ENCODE measurements at regions not wholly inside any gene's neighbourhood (a gene's known extent, or its start where the extent isn't known, plus 50 kb on each side); places are given as distances from the start of the nearest gene placed in this dataset.

DNA sequence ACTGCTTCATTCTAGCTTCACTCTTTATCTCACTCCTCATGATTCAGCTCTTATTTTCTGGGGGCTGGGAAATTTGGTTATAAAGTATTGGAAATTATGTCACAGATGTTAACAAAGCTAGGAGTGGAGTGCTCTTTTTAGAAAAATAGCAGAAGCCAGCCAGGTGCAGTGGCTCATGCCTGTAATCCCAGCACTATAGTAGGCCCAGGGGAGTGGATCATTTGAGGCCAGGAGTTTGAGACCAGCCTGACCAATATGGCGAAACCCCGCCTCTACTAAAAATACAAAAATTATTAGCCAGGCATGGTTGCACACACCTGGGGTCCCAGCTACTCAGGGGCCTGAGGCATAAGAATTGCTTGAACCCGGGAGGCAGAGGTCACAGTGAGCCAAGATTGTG, 97.2 kb upstream of the GUCY1A1 start:
- no peak for TF ChIP-seq POLR2A (IDR thresholded peaks at IDR 0.05)
- TF ChIP-seq CTCF (IDR thresholded peaks at IDR 0.05 in 4 of 5, conservative IDR thresholded peaks at IDR 0.05 in 1 of 5) = no peak
- Histone ChIP-seq H3K9me3 (no peaks in the 10 kb centered on the region), H3K4me1 (no peaks in the 10 kb centered on the region), H3K4me3 (no peak overlapping the region), H3K36me3 (no peaks in the 10 kb centered on the region), H3K27ac (no peak overlapping the region), H3K27me3 (no peaks in the 10 kb centered on the region)
- DNase-seq (no peak), ATAC-seq (no peak)
- intact Hi-C loops (cut with DNase I; ENCODE audit: low total_unique reads) = no loop called here
- in situ Hi-C loops (cut with MboI; ENCODE audit: low sequenced_read_pairs in 4 of 4) = no loop called here

GRCh38 chr4:155568641-155569220, 97.9 kb upstream of the GUCY1A1 start:
- TF ChIP-seq POLR2A (IDR thresholded peaks at IDR 0.05) (no peak), CTCF (IDR thresholded peaks at IDR 0.05 in 4 of 5, conservative IDR thresholded peaks at IDR 0.05 in 1 of 5) (no peak)
- in situ Hi-C loops (cut with MboI; ENCODE audit: low sequenced_read_pairs in 4 of 4) (no loop called here), intact Hi-C loops (cut with DNase I; ENCODE audit: low total_unique reads) (no loop called here)
- Histone ChIP-seq H3K9me3 (no peaks in the 10 kb centered on the region), H3K27me3 (no peaks in the 10 kb centered on the region), H3K4me3 (no peak overlapping the region), H3K27ac (no peak overlapping the region), H3K36me3 (no peaks in the 10 kb centered on the region), H3K4me1 (no peaks in the 10 kb centered on the region)
- no peak for ATAC-seq
- DNase-seq = no peak

DNA sequence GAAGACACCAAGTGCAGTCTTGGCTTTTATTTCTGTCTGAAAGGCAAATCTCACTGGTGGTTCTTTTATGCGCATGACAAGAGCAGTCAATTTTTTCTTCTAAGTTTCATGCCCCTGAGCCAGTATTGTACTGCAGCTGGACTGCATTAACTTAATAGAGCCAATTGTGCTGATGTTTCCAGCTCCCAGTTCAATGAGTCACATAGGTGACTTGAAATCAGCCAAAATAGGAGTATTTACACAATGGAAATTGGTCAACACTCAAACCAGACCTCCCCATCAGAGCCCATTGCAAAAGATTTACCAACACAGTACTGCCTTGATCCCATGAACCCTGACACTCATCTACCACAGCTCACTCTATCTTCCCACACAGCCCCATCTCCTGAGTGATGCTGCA, 100.3 kb upstream of the GUCY1A1 start:
- intact Hi-C loops (cut with DNase I; ENCODE audit: low total_unique reads) = no loop called here
- in situ Hi-C loops (cut with MboI; ENCODE audit: low sequenced_read_pairs in 4 of 4) = no loop called here
- TF ChIP-seq CTCF (IDR thresholded peaks at IDR 0.05 in 4 of 5, conservative IDR thresholded peaks at IDR 0.05 in 1 of 5) = no peak
- no peak for TF ChIP-seq POLR2A (IDR thresholded peaks at IDR 0.05)
- Histone ChIP-seq H3K9me3 (no peaks in the 10 kb centered on the region), H3K27me3 (no peaks in the 10 kb centered on the region), H3K4me1 (no peaks in the 10 kb centered on the region), H3K36me3 (no peaks in the 10 kb centered on the region), H3K4me3 (no peak overlapping the region), H3K27ac (no peak overlapping the region)
- ATAC-seq (no peak), DNase-seq (no peak)

GRCh38 chr4:155565776-155566175, 100.9 kb upstream of the GUCY1A1 start:
- ATAC-seq (no peak), DNase-seq (no peak)
- intact Hi-C loops (cut with DNase I; ENCODE audit: low total_unique reads) (no loop called here), in situ Hi-C loops (cut with MboI; ENCODE audit: low sequenced_read_pairs in 4 of 4) (no loop called here)
- TF ChIP-seq POLR2A (IDR thresholded peaks at IDR 0.05) (no peak), CTCF (IDR thresholded peaks at IDR 0.05 in 4 of 5, conservative IDR thresholded peaks at IDR 0.05 in 1 of 5) (no peak)
- H3K4me3 ChIP-seq = no peak overlapping the region
- no peaks in the 10 kb centered on the region for H3K36me3 ChIP-seq
- no peaks in the 10 kb centered on the region for H3K9me3 ChIP-seq
- no peaks in the 10 kb centered on the region for H3K27me3 ChIP-seq
- no peak overlapping the region for H3K27ac ChIP-seq
- no peaks in the 10 kb centered on the region for H3K4me1 ChIP-seq

DNA sequence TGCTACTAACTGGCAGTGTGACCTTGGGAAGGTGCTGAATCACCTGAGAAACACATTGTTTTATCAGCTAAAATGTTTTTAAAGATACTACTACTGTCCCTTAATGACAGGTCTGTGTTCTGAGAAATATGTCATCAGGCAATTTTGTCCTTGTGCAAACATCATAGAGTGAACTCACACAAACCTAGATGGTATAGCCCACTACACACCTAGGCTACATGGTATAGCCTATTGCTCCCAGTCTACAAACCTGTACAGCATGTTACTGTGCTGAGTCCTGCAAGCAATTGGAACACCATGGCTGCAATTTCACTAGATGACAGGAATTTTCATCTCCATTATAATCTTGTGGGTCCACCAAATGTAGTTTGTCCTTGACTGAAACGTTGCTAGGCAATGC, 101.3 kb upstream of the GUCY1A1 start:
- H3K4me3 ChIP-seq = no peak overlapping the region
- in situ Hi-C loops (cut with MboI; ENCODE audit: low sequenced_read_pairs in 4 of 4) (no loop called here), intact Hi-C loops (cut with DNase I; ENCODE audit: low total_unique reads) (no loop called here)
- H3K27ac ChIP-seq = no peak overlapping the region
- TF ChIP-seq POLR2A (IDR thresholded peaks at IDR 0.05) (no peak), CTCF (IDR thresholded peaks at IDR 0.05 in 4 of 5, conservative IDR thresholded peaks at IDR 0.05 in 1 of 5) (no peak)
- H3K36me3 ChIP-seq = no peaks in the 10 kb centered on the region
- DNase-seq (no peak), ATAC-seq (no peak)
- H3K27me3 ChIP-seq = no peaks in the 10 kb centered on the region
- no peaks in the 10 kb centered on the region for H3K4me1 ChIP-seq
- H3K9me3 ChIP-seq = no peaks in the 10 kb centered on the region

All from gastrocnemius medialis (tissue), 4 donors.